Duodenal mucosa (tissue), 2 donors: ENCODE measurements at regions not wholly inside any gene's neighbourhood (a gene's known extent, or its start where the extent isn't known, plus 50 kb on each side); places are given as distances from the start of the nearest gene placed in this dataset.

ENCODE experiments used
- H3K27ac ChIP-seq: one replicate; pipeline ENCODE4 v1.7.0; 2013; ENCODE audit warnings: low read depth, low read length
- H3K27me3 ChIP-seq, 2 donors: one replicate each; pipeline ENCODE4 v1.7.0; 2013; ENCODE audit warnings: low read length in 2 of 2, control low read depth in 1 of 2; ENCODE audit not compliant: insufficient read depth in 2 of 2, control insufficient read depth in 1 of 2
- H3K36me3 ChIP-seq, 2 donors: one replicate each; pipeline ENCODE4 v1.7.0; 2013; ENCODE audit warnings: low read length in 2 of 2, control low read depth in 1 of 2; ENCODE audit not compliant: insufficient read depth in 2 of 2, control insufficient read depth in 1 of 2
- H3K4me1 ChIP-seq, 2 donors: one replicate each; pipeline ENCODE4 v1.7.0; 2013; ENCODE audit warnings: low read length in 2 of 2, control low read depth in 1 of 2; ENCODE audit not compliant: insufficient read depth in 2 of 2, control insufficient read depth in 1 of 2
- H3K4me3 ChIP-seq, 2 donors: one replicate each; pipeline ENCODE4 v1.7.0; 2013; ENCODE audit warnings: low read length in 2 of 2, low read depth in 1 of 2
- H3K9ac ChIP-seq, 2 donors: one replicate each; pipeline ENCODE4 v1.7.0; 2013; ENCODE audit warnings: low read length in 2 of 2, low read depth in 1 of 2
- H3K9me3 ChIP-seq, 2 donors: one replicate each; pipeline ENCODE4 v1.7.0; 2013; ENCODE audit warnings: low read length in 2 of 2, control low read depth in 1 of 2; ENCODE audit not compliant: control insufficient read depth in 1 of 2

DNA sequence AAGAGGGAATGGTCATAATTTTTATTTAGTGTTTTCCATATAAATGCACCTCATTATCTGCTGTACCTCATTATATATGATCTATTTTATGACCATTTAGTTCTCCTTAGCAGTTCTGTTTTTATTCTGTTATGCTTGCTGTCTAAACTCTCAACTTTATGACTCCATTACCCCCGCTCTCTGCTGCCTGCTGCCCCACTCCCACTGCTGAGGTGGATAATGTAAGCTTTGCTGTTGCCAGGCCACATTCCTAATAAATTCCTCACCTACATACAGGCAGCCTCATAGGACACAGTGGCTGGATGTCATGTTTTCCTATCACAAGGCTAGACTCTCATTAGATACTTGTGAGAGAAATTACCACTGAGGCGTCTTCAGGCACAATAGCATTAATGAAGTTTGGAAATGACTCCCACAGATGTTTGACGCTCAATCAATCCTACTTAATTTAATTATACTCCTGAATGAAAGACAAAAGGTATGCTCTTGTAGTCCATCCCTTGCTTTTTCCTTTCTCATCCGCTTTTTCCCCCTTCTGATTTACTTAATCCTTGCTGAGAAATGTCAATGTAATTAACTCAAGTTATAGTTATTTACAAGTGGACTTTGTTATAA is 497.5 kb upstream of the IGFBP7 start:
- Histone ChIP-seq H3K36me3 (no peaks in the 10 kb centered on the region), H3K4me1 (no peaks in the 10 kb centered on the region), H3K27ac (no peak overlapping the region), H3K9ac (no peak overlapping the region), H3K9me3 (no peaks in the 10 kb centered on the region), H3K27me3 (no peaks in the 10 kb centered on the region), H3K4me3 (no peak overlapping the region)

DNA sequence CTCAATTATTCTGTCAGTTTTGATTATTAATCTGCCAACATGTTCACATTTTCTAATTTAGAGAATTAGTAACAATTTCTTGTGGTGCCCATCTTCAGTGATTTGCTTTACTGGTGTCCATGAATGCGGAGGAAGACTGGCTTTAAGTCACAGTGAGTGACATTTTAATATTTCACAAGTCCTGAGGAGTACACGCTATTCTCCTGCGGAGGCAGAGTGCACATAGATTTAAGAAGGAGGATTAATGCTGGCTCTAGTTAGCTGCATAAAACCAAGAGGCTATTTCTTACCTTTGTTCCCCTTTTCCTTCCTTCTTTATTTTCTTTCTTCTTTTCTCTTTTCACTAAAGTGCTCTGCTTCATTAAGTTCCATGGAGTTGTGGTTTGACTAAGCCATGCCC is 495.2 kb upstream of the IGFBP7 start:
- H3K27me3 ChIP-seq: no peaks in the 10 kb centered on the region
- no peak overlapping the region for H3K27ac ChIP-seq
- no peaks in the 10 kb centered on the region for H3K36me3 ChIP-seq
- H3K4me3 ChIP-seq: no peak overlapping the region
- H3K9me3 ChIP-seq: peaks cover 0 to 3% of the 10 kb centered on the region in 2 donors
- H3K9ac ChIP-seq: no peak overlapping the region
- no peaks in the 10 kb centered on the region for H3K4me1 ChIP-seq

DNA sequence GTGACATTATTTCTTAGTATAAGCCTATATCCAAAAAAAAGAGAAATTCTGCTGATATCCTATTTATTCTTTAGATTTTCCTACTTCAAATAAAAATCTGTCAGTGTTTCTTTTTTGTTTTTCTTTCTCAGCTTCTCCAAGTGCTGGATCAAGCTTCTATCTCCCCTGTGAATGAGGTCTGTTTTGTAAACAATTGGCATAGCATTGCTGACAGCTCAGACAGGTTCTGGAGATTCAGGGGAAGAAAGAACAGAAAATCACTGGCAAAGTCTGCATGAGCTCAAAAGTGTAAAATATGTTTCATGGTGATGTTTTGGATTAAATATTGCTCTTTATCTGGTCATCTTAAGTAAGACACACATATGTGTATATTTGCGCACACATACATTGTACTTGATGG is 492.0 kb upstream of the IGFBP7 start:
- Histone ChIP-seq H3K36me3 (no peaks in the 10 kb centered on the region), H3K9ac (no peak overlapping the region), H3K4me1 (no peaks in the 10 kb centered on the region), H3K9me3 (peaks cover 0 to 3% of the 10 kb centered on the region in 2 donors), H3K27ac (no peak overlapping the region), H3K27me3 (no peaks in the 10 kb centered on the region), H3K4me3 (no peak overlapping the region)

GRCh38 chr4:57591073-57591472 is 480.9 kb upstream of the IGFBP7 start:
- Histone ChIP-seq H3K36me3 (no peaks in the 10 kb centered on the region), H3K27me3 (no peaks in the 10 kb centered on the region), H3K4me1 (no peaks in the 10 kb centered on the region), H3K9ac (no peak overlapping the region), H3K4me3 (no peak overlapping the region), H3K27ac (no peak overlapping the region), H3K9me3 (peaks cover 0 to 4% of the 10 kb centered on the region in 2 donors)

- Histone ChIP-seq H3K9ac (no peak overlapping the region), H3K27ac (no peak overlapping the region), H3K4me3 (no peak overlapping the region), H3K27me3 (no peaks in the 10 kb centered on the region), H3K9me3 (peaks cover 0 to 4% of the 10 kb centered on the region in 2 donors), H3K4me1 (no peaks in the 10 kb centered on the region), H3K36me3 (no peaks in the 10 kb centered on the region)
These were observed 478.4 kb upstream of the IGFBP7 start for GRCh38 chr4:57588557-57588956.

GRCh38 chr4:57580710-57581599 is 470.8 kb upstream of the IGFBP7 start:
- H3K36me3 ChIP-seq: no peaks in the 10 kb centered on the region
- H3K4me3 ChIP-seq: no peak overlapping the region
- no peaks in the 10 kb centered on the region for H3K9me3 ChIP-seq
- H3K9ac ChIP-seq: no peak overlapping the region
- no peak overlapping the region for H3K27ac ChIP-seq
- H3K27me3 ChIP-seq: no peaks in the 10 kb centered on the region
- no peaks in the 10 kb centered on the region for H3K4me1 ChIP-seq

- Histone ChIP-seq H3K27me3 (no peaks in the 10 kb centered on the region), H3K36me3 (no peaks in the 10 kb centered on the region), H3K4me1 (no peaks in the 10 kb centered on the region), H3K9me3 (peaks cover 0 to 6% of the 10 kb centered on the region in 2 donors), H3K4me3 (no peak overlapping the region), H3K27ac (no peak overlapping the region), H3K9ac (no peak overlapping the region)
These were observed 465.2 kb upstream of the IGFBP7 start for GRCh38 chr4:57575426-57575825.

- Histone ChIP-seq H3K9ac (no peak overlapping the region), H3K27ac (no peak overlapping the region), H3K36me3 (no peaks in the 10 kb centered on the region), H3K4me1 (no peaks in the 10 kb centered on the region), H3K4me3 (no peak overlapping the region), H3K27me3 (no peaks in the 10 kb centered on the region), H3K9me3 (peaks cover 0 to 2% of the 10 kb centered on the region in 2 donors)
These were observed 444.4 kb upstream of the IGFBP7 start for GRCh38 chr4:57554556-57555092.

DNA sequence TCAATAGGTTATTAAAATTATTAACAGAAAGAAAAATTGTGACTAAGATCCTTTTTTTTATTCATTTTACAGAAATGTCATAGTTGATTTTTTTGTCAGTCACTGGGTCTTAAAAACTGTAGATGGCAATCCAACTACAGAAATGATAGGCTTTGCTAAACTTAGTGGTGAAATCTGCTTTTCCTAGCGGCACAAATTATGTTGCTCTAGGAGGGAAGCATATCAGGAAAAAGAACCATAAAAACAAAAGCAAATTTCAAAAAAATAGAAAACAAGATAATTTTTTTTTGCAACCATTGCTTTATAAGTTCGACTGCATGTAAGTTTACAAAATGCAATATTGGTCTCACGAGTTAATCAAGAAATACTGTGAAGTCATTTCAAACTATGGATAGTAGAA is 443.5 kb upstream of the IGFBP7 start:
- Histone ChIP-seq H3K4me3 (no peak overlapping the region), H3K9ac (no peak overlapping the region), H3K4me1 (no peaks in the 10 kb centered on the region), H3K36me3 (no peaks in the 10 kb centered on the region), H3K27me3 (no peaks in the 10 kb centered on the region), H3K9me3 (peaks cover 0 to 2% of the 10 kb centered on the region in 2 donors), H3K27ac (no peak overlapping the region)

GRCh38 chr4:57550198-57550597 is 440.0 kb upstream of the IGFBP7 start:
- Histone ChIP-seq H3K4me3 (no peak overlapping the region), H3K27ac (no peak overlapping the region), H3K9me3 (peaks cover 0 to 2% of the 10 kb centered on the region in 2 donors), H3K4me1 (no peaks in the 10 kb centered on the region), H3K36me3 (no peaks in the 10 kb centered on the region), H3K9ac (no peak overlapping the region), H3K27me3 (no peaks in the 10 kb centered on the region)
